Hepatocyte (in vitro differentiated cells): ENCODE measurements at regions not wholly inside any gene's neighbourhood (a gene's known extent, or its start where the extent isn't known, plus 50 kb on each side); places are given as distances from the start of the nearest gene placed in this dataset.

ENCODE experiments used
- CTCF ChIP-seq: fragments of 200-600 bp; sonication (generic); IDR thresholded peaks from 2 replicates; pipeline ENCODE4 v1.5.1; 2016; ENCODE audit warnings: antibody characterized with exemption, mild to moderate bottlenecking; ENCODE audit not compliant: poor library complexity
- EZH2 ChIP-seq: fragments of 200-600 bp; sonication (generic); IDR thresholded peaks from 2 replicates; pipeline ENCODE4 v1.6.1; 2016; ENCODE audit warnings: antibody characterized with exemption, mild to moderate bottlenecking, borderline replicate concordance
- EZH2phosphoT487 ChIP-seq: fragments of 200-600 bp; sonication (generic); IDR thresholded peaks from one replicate; pipeline ENCODE4 v1.6.1; 2018; ENCODE audit warnings: antibody characterized with exemption, mild to moderate bottlenecking, low read depth, moderate library complexity; ENCODE audit not compliant: unreplicated experiment, severe bottlenecking

- TF ChIP-seq CTCF = no peak
- TF ChIP-seq EZH2phosphoT487 = no peak
- TF ChIP-seq EZH2 = no peak
Observed at GRCh38 chr12:90428881-90429280, 526.1 kb downstream of the CCER1 start.
